Muscle of arm (tissue), 1 donor: ENCODE measurements at regions not wholly inside any gene's neighbourhood (a gene's known extent, or its start where the extent isn't known, plus 50 kb on each side); places are given as distances from the start of the nearest gene placed in this dataset.
"Not testable (repeated sequence)": the region's sequence is repeated elsewhere in the genome, so short reads cannot be mapped to it uniquely, and the experiment has no call there.

Experiments
- DNase-seq: peaks from one replicate; pipeline ENCODE4 v3.0.0-alpha.2; 2013

DNA sequence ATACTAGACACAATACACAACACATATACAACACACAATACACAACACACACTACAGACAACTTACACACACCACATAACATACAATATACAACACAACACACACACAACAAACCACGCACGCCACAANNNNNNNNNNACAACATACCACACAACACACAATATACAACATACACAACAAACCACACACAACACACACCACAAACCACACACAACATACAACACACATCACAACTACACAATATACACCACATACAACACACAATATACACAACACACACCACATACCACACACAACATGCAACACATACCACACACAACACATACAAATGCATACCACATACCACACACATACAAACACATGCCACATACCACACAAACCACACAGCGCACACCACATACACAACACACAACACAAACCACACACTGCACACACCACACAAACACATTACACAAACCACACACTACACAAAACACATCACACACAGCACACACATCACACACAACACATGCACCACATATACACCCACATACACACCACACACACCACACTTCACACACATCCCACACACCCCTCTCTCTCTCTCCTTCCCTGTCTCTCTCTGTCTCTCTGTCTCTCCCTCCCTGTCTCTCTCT lies 108.3 kb downstream of the ETS2 start:
- no peak for DNase-seq

DNA sequence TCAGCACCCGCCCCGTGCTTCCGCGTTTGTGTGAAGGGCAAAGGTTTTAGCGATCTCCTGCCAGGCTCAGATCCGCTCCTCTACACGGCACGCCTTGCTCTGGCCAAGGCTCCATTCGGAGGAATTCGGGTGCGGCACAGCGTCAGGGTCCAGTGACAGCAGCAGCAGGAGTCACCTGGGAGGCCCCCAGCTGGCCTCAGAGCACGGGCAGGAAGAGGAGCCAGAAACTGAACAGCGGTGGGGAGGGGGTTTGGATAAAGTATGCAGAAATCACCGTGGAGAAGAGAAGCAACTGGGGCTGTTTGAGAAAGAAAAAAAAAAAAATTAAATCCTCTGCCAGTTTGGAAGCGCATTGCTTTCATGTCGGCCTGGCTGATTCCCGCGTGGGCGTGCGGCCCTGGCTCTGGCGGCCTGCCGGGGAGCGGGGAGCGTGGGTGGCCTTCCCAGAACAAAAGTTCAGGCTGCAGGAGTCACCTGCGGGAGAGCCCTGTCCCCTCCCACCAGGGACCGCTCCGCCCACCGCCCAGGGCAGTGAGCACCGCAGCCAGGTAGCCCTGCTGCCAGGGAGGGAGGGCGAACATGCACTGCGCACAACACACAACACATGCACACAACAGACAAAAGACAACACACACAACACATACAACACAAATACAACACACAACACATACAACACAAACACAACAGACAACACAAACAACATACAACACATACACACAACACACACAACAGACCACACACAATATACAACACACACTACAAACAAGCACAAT lies 107.6 kb downstream of the ETS2 start:
- DNase-seq, result peak; percentile 71

DNA sequence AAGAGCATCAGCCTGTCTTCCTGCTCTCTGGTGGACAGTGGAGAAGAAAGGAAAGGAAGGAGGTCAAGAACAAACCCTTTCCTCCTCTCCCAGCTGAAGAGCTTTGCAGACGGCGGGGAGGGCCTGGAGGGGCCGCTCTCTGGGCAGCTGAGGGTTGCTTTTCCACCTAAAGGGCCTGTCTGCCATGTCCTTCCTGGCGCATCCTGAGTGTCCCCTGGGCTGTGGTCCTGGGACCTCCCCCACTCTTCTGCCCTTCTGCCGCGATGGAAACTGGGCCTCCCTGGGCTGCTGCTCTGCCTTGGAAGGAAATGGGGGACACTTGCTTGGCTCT lies 107.0 kb downstream of the ETS2 start:
- DNase-seq, result no peak

DNA sequence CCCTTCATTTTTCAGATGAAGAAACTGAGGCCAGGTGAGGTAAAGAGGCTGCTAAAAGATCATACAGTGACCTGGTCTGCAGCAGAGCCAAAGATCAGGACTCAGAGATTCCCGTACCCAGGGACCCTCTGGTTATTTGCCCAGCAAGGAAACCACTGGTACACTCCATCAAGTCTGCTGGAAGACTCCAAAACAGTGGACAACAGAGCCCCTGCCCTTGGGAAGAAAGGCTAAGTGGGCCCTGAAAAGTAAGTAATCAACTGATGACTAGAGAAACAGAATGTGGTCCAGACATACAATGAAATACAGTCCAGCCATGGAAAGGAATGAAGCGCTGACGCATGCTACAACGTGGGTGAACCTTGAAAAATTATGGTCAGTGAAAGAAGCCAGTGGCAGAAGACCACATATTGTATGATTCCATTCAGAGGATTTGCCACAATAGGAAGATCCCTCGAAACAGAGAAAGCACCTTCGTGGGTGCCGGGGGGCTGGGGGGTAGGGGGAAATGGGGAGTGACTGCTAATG lies 106.4 kb downstream of the ETS2 start:
- DNase-seq, result no peak

DNA sequence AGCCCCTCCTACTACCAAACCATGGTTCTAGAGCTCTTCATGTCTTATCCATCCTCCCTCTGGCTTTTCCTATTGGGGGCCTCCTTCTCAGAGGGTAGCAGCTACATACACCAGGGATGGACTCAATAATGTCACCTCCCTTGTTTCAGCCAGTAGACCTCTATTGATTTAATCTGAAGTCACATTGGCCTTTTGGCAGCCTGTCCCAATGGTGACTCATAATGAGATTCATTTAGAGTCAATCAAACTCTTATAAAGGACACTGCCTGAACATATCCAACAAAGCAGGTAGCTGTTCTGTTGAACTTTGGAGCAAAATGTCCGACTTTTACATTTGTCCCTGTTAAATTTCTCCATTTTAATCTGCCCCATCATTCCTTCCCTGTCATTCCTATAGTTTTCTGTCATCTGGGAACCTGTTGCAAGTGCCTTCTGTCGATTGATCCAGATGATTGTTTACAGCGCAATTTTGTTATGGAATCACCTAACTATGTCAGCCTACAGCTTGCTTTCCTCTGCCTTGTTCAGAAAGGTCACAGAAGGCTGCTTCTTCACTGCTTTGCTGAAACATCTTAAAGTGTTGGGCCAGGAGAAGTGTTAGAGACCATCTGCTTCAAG lies 105.9 kb downstream of the ETS2 start:
- DNase-seq, result no peak

DNA sequence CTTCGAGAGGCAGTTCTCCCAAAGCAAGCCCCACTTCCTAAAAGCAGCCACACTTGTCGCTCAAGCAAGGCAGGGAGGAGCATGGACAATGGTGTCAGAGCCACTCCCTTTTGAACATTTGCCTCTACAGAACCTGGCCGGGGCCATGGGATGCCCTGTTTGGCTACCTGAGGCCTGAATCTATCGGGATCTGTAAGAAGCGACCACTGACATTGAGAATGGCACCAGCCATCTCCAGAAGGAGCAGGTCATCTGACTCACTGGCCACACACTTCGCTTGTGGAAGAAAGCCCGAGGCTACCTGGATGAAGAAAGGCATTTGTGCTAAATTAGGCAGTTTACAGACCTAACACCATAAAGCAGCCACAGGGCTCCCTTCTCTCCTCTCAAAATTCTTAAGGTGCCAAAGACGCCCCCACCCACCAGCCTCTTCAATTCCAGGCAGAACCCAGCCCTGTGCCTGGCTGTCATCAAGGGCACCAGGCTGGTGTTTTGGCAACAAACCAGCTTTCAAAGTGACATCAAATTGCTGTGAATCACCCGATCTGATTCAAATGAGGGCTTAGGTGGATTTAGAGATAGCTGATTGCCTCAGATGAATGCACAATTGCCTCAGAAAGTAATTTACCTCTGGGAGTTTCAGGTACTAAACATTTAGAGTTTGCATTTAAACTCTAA lies 104.8 kb downstream of the ETS2 start:
- no peak for DNase-seq

DNA sequence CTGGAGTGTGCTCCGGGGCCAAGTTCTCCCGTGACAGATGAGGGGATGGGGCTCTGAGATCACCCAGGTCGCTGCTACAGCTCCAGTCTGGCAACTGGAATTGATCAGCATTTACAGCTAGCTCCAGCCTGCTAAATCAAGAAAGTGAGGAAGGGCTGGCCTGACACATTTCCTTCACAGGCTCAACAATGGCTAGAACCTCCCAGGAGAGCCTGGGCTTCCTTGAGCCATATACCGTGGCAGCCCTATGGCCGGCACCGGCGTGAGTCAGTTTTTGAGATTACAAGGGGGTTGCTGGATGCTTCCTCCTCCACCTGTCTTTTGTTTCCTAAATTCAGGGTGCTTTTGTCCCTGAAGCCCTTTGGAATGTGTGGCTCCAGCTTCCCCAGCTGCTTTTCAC lies 104.2 kb downstream of the ETS2 start:
- DNase-seq, result no peak

DNA sequence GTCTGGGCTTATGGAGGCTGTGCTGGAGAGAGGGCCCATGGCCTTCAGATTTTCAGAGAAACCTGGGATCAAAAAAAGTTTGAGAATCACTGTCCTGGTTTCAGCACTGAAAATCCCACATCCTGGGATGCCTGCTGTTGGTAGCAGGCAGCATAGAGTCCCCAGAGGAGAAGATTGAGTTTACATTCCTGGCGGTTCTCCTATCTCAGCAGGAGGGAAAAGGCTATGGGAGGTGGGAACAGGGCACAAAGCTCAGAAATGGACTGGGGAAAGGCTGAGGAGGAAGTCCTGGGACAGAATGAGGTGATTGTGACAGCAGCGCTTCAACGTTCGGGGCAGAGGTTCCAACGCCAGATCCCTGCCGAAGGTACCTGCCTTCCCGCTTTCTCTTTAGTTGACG lies 103.4 kb downstream of the ETS2 start:
- no peak for DNase-seq

DNA sequence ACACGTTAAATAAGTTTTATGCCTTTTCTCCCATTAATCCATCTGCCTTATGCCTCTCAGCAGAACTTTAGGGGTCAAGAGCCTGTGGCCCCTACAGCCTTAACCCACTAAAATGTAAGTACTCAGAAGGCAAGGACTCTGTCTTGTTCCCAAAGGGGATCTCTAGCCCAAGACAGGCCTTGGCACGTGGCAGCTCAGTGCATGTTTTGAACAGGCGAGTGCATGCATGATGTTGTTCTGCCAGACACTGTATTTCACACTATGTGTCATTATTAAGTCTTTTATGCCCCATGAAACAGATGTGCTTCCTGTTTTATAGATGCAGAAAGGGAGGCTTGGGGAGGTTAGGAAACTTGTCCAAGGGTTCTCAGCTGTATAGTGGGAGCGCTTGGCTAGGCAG lies 102.8 kb downstream of the ETS2 start:
- no peak for DNase-seq

DNA sequence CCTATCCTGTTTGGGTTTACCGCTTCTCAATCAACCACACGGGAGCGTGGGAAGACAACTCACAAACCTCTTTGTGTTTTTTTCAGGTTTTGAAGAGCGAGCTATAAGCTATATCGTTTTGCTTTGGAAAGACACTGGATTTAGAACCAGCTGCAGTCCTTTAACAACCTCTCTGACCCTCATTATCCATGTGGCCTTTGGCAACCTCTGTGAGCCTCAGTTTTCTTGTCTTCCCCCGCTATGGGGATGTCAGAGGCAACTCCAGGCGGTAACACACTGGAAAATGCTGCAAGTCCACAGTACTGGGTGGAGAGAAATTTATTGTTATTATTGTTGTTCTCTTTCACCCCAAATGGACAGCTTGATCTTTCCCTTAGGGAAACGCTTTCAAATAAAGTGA lies 100.0 kb downstream of the ETS2 start:
- no peak for DNase-seq

DNA sequence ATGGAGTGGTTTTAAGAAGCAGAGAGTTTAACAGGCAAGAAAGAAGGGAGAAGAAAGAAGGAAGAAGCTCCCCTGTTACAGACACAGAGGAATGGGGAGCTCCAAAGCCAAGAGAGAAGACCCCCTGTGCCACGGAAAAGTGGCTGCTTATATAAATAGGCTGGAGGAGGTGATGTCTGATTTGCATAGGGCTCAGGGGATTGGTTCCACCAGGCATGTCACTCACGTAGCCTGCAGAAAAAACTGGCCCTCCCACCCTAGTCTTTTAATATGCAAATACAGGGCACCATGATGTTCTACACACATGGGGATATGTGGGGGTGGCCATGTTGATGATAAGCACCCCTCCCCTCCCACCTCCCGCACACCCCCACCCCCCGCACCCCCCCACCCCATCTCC lies 99.6 kb downstream of the ETS2 start:
- no peak for DNase-seq

DNA sequence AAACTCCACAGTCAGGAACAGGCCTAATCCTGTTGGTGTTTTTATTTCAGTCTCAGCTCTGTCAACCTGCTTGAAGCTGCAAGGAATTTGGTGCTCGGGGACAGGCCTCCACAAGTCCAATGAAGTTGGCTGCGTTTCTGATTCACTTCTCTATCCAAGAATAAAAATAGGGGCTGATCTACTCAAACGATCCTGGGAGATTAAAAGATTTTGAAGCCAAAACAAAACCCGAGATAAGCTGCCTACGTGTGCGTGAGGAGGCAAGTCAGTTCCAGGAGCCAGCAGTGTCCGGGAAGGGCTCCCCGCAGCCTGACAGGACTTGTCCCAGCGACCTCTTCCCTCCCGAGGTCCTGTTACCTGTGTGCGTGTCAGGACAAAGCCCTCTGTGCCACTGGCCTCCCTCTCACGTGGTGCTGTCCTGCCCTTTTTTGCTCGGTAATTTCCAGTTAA lies 98.0 kb downstream of the ETS2 start:
- DNase-seq, result peak; percentile 40

DNA sequence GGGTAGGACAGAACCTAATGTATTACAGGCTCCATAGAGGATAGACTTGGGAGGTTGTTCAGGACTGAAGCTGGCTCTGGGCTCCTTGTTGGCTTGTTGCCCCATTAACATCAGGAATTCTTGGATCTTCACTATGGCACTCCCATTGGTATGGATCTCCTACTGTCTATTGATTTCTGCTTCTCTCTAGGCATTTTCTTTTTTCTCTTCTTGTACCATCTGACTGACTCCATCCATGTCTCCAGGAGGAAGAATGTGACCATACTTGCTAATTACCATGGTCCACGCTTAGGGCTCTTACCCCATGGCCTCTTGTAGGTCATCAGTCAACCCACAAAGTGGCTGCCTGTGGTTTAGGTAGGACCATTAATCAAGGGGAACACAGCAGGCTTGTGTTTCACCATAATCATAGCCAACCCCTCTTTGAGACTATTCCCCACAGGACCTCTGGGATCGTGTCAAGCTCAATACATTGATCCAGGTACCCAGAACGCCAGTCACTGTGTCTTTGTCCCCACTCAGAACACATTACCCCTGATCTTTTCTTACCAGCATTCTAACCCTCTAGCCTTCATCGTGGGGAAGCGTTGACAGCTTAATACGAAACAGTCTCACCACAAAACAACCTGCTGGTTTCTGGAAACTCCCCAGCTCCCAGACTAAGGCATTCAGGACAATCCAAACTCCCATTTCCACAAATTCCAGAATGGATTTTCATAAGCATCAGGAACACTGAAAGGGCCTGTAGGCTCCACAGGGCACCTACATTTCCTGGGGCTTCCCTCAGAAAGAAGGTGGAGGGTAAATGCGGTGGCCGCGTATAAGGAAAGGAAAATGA lies 97.1 kb downstream of the ETS2 start:
- DNase-seq, result no peak

DNA sequence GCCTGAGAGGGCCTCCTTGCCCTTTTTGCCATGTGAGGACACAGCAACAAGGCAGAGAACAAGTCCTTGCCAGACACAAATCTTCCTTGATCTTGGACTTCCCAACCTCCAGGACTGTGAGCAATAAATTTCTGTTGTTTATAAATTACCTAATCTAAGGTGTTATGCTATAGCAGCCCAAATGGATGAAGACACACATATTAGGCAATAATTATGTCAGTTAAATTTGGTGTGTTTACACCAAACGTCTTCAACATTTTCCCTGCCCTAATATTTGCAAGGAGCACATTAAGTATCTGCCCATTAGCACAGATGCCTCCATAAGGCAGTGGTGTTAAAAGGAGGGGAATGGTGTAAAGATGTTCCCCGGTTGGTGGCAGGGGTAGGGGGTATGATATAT lies 94.8 kb downstream of the ETS2 start:
- DNase-seq, result no peak

DNA sequence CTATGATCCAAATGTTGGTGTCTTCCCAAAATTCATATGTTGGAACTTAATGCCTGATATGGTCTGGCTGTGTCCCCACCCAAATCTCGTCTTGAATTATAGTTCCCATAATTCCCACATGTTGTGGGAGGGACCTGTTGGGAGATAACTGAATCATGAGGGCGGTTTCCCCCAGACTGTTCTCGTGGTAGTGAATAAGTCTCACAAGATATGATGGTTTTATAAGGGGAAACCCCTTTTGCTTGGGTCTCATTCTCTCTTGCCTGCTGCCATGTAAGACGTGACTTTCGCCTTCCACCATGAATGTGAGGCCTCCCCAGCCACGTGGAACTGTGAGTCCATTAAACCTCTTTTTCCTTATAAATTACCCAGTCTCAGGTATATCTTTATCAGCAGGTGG lies 94.3 kb downstream of the ETS2 start:
- DNase-seq, result not testable (repeated sequence)

DNA sequence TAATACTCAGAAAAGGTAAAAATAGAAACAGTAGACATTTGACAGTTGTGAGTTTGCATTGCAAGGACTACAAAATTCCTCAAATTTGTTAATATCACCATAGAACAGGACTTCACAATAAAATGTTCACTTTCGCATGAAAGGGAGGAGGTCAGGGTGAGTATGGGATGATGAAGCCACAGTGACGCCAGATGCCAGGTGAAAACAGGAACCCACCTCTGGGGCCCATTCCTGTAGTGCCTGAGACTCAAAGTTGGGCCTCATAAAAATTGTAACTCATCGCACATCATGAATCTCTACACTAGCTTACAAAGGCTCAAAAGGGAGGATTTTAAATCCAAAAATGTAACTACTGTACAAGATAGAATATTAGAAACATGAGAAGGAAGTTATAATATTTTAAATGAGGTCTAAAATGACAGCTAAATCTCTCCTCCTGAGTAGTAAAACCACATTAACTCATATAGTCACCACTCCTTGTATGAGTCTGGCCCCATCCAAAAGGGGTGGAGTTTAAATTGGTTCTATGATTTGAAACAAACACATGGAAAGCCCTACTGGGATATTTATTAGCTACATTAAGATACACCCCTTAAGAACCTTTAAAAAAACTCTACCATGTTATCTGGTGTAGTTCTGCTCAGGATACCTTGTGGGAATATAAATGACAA lies 93.7 kb downstream of the ETS2 start:
- no peak for DNase-seq

DNA sequence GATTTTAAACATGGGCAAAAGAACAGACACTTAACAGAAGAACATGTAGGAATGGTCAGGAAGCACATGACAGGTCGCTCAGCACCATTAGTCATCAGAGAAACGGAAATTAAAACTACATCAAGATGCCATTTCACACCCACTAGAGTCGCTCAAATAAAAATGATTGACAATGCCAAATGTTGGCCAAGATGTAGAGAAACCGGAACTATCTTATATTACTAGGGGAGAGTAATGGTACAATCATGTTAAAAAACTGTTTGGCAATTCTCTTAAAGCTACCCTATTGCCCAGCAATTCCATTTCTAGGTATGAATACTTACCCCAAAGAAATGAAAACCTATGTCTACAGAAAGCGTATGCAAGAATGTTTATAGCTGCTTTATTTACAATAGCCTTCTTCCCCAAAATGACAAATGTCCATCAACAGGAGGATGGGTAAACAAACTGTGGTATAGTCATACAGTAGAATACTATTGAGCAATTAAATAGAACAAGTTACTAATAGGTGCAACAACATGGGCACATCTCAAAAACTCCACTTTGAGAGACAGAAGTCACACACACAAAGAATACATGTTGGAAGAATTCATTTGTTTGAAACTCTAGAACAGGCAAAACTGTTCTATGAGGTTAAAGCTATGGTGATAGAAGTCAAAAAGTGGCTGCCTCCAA lies 92.8 kb downstream of the ETS2 start:
- DNase-seq, result no peak

DNA sequence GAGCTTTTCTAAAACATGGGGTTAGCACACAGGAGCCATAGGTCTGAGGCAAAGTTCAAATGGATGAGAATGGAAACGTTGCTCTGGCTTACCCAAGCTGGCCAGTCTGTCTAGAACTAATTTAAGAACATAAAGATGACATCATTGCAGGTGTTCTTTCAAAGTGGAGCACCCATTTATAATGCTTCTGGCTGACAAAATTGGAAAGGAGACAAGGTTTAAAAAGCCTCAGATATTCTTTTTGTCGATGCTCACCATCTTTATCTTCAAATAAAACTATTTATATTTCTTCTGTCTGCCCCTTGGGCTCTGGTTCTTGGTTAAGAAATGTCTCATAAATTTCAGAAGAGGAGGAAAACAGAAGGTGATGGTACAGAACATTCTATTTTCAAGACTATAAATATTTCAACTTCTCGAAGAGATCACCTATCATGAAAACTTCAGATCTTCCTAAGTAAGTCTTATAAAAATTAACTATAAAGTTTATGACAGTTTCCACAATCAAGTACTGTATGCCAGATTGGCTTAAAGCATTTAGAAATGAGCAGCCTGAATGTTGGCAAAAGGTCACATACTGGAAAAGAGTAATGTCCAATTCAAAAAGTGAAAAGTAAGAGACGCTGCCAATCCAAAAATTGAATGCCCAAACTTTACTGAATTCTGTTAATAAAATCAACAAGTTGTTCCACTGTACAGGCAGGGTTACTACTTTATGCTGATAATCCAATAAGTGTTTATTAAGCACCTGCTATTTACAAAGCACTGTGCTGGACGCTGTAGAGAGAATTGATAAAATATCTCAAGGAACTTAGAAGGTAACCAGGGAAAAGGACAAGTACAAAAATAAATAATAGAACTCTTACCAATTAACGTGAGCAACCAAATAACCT lies 92.0 kb downstream of the ETS2 start:
- no peak for DNase-seq

DNA sequence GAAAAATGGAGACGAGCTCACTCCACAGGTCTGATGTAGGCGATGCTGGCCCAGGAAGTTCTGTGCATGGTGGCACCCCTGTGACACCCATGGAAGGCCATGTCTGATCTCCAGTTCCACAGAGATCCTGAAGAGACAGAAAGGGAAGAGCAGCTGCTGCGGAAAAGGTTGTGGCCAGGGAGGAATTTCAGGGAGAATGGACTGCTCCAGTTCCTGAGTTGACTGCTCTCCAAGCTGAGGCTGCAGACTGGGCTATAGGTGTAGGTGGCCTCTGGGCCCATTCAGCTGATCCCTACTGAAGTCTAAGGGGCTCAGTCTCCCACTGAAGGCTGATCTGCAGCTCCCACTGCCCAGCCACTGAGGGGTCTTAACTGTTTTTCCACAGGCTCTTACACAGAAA lies 89.2 kb downstream of the ETS2 start:
- DNase-seq, result no peak
